BLaER1 treated with 17β-estradiol and CSF1 and Interleukin-3, amounts not matched to agents 10 nM and 100 nM (cell line): ENCODE measurements at regions not wholly inside any gene's neighbourhood (a gene's known extent, or its start where the extent isn't known, plus 50 kb on each side); places are given as distances from the start of the nearest gene placed in this dataset.

Experiments
- H3K27ac ChIP-seq, 11 experiments: shearing (Covaris generic); formaldehyde crosslinking; 2 replicates each; pipeline ENCODE4 v1.8.1; 2022
- H3K27me3 ChIP-seq, 11 experiments: shearing (Covaris generic); formaldehyde crosslinking; 2 replicates each; pipeline ENCODE4 v1.8.1; 2022
- H3K36me3 ChIP-seq, 11 experiments: shearing (Covaris generic); formaldehyde crosslinking; 2 replicates each; pipeline ENCODE4 v1.8.1; 2022
- H3K4me1 ChIP-seq, 10 experiments: shearing (Covaris generic); formaldehyde crosslinking; 2 replicates each; pipeline ENCODE4 v1.8.1; 2022
- H3K4me2 ChIP-seq, 11 experiments: shearing (Covaris generic); formaldehyde crosslinking; 2 replicates each; pipeline ENCODE4 v1.8.1; 2022
- H3K4me3 ChIP-seq, 10 experiments: shearing (Covaris generic); formaldehyde crosslinking; 2 replicates each; pipeline ENCODE4 v1.8.1; 2022
- H3K9ac ChIP-seq, 11 experiments: shearing (Covaris generic); formaldehyde crosslinking; 2 replicates each; pipeline ENCODE4 v1.8.1; 2022
- H3K9me3 ChIP-seq, 11 experiments: shearing (Covaris generic); formaldehyde crosslinking; replicated peaks in 1 of 11; 2 replicates each; pipeline ENCODE4 v1.8.1; 2022
- H4K20me1 ChIP-seq, 11 experiments: shearing (Covaris generic); formaldehyde crosslinking; 2 replicates each; pipeline ENCODE4 v1.8.1; 2022
- Cebpa-rat ChIP-seq, 11 experiments: shearing (Covaris generic); IDR thresholded peaks; 2 replicates each; pipeline ENCODE4 v1.8.1; 2022

DNA sequence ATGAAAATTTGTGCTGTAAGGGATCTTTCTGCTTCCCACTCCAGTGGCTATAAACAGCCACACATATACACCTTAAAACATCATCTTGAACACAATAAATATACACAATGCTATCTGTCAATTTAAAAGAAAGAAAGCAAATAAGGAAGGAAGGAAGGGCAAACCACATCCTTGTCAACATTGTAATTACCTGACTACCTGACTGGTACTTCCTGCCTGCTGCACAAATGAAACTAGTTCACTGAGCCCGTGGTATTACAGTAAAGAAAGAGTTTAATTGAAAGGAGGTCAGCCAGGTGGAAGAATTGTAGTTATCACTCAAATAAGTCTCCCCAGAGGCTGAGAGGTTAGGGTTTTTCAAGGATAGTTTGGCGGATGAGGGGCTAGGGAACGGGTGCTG is 344.4 kb upstream of the ASIC2 start:
- H3K4me1 ChIP-seq = peaks cover 0 to 26% (median 2%) of the 10 kb centered on the region in 10 experiments; a peak in 5 of 20 replicates
- TF ChIP-seq Cebpa-rat (IDR thresholded peaks at IDR 0.05) = no peak
- H3K27ac ChIP-seq = no peak overlapping the region
- no peaks in the 10 kb centered on the region for H3K36me3 ChIP-seq
- no peak overlapping the region for H3K9ac ChIP-seq
- no peak overlapping the region for H3K4me2 ChIP-seq
- no peaks in the 10 kb centered on the region for H4K20me1 ChIP-seq
- H3K4me3 ChIP-seq = no peak overlapping the region
- H3K27me3 ChIP-seq = no peaks in the 10 kb centered on the region
- peaks cover 0 to 25% (median 19%) of the 10 kb centered on the region in 11 experiments; a peak in 19 of 22 replicates for H3K9me3 ChIP-seq

DNA sequence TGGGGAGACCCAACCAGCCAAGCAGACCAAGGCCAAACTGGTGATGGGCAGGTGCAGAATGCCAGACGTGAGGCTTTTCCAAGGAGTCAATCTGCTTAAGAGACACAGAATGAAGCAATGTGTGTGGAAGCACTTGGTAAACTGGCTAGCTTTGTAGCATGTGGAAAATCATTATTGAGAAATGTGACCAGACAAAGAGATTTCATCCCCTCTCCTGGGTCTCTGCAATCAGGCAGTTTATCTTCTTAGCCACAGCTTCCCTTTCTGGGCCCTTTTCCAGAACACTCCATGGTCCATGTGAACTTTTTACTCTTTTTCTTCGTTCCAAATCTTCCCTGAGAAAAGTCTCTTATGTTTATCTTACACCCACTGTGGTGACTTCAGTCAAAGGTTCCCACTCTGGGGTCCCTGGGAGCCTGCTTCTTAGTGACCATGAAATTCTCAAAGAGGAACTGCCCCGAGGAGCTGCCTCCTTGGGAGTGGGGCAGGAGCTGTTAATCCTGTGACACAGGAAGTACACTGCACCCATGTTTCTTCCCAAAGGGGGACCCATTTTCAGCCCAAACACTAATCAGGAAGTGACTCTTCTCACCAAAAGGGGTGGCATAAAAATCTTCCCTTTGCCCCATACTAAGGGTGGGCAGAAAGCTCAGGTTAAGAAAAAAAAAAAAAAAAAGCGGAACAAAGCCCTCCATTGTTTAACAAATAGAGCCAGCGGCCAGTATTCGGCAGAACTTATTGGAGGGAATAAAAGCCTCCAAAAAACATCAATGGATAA is 346.2 kb upstream of the ASIC2 start:
- no peaks in the 10 kb centered on the region for H4K20me1 ChIP-seq
- H3K27me3 ChIP-seq = no peaks in the 10 kb centered on the region
- no peaks in the 10 kb centered on the region for H3K36me3 ChIP-seq
- H3K9me3 ChIP-seq = peaks cover 0 to 25% (median 19%) of the 10 kb centered on the region in 11 experiments; a peak in 19 of 22 replicates
- H3K4me2 ChIP-seq = peak overlapping the region in 2 of 11 experiments; percentile 41 to 56; a peak in 4 of 22 replicates
- H3K4me1 ChIP-seq = peaks cover 0 to 26% (median 2%) of the 10 kb centered on the region in 10 experiments; a peak in 5 of 20 replicates
- no peak overlapping the region for H3K9ac ChIP-seq
- no peak overlapping the region for H3K4me3 ChIP-seq
- H3K27ac ChIP-seq = no peak overlapping the region; a peak in 1 of 22 replicates
- no peak for TF ChIP-seq Cebpa-rat (IDR thresholded peaks at IDR 0.05)

DNA sequence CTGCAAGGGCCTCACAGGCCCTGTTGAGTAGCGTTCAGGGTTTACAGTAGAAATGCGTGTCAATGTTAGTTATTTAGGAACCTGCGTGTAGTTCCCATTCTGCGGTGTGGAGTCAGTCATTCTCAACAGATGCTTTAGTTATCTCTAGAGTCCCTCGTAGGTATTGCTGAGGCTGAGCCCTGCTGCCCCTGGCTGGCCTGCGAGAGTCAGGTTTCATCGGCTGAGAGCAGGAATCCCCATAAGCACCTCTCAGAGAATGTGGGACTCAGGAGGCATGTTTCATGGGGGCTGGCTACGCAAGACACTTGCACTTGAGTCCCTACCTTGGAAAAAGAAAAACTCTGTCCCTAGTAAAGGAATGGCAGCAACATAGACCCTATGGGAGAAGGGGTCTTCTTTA is 347.5 kb upstream of the ASIC2 start:
- Histone ChIP-seq H3K9ac (no peak overlapping the region), H3K27ac (no peak overlapping the region), H3K4me1 (peaks cover 0 to 26% (median 2%) of the 10 kb centered on the region in 10 experiments; a peak in 5 of 20 replicates), H3K27me3 (no peaks in the 10 kb centered on the region), H3K9me3 (peaks cover 0 to 25% (median 19%) of the 10 kb centered on the region in 11 experiments; a peak in 19 of 22 replicates), H3K36me3 (no peaks in the 10 kb centered on the region), H3K4me3 (no peak overlapping the region), H4K20me1 (no peaks in the 10 kb centered on the region), H3K4me2 (no peak overlapping the region)
- no peak for TF ChIP-seq Cebpa-rat (IDR thresholded peaks at IDR 0.05)

DNA sequence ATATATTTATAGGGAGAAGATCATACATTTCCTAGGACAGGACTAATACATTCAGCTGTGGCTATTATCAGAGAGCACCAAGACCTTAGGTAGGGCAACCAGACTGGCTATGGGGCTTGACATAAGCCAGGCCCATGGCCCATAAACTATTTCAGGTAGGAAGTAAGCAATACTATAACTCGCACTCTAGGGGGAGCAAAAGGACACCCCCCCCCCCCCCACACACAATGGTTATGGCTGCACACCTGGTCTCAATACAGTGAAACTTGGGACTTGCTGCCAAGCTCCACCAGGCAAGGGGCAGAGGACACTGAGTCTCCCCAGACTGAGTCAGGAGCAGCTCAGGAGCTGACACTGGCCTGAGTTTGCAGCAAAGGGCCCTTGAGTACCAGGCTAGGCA is 348.9 kb upstream of the ASIC2 start:
- Histone ChIP-seq H3K4me1 (peaks cover 0 to 23% (median 2%) of the 10 kb centered on the region in 10 experiments; a peak in 5 of 20 replicates), H3K27ac (no peak overlapping the region), H3K4me2 (no peak overlapping the region), H4K20me1 (no peaks in the 10 kb centered on the region), H3K4me3 (no peak overlapping the region), H3K9ac (no peak overlapping the region), H3K27me3 (no peaks in the 10 kb centered on the region), H3K36me3 (no peaks in the 10 kb centered on the region), H3K9me3 (peaks cover 0 to 24% (median 19%) of the 10 kb centered on the region in 11 experiments; a peak in 19 of 22 replicates)
- no peak for TF ChIP-seq Cebpa-rat (IDR thresholded peaks at IDR 0.05)

DNA sequence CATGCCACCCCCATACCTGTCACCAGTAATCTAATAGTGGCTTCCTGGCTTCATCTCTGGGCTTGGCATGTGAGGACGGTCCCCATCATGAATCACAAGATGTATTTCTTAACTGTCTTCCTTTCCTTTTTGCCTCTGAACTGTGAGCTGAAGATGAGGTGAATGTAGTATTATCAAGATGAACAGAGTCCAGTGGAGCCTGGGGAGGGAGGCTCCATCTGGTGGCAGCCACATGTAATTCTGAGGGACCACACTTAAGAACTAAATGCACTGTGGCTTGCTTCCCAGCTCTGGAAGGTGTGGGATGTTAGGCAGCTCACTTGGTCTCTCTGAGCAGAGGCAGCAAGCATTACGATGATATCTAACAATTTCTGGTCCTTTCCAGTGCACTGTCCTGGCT is 354.9 kb upstream of the ASIC2 start:
- H3K4me1 ChIP-seq = no peaks in the 10 kb centered on the region
- no peaks in the 10 kb centered on the region for H3K27me3 ChIP-seq
- no peaks in the 10 kb centered on the region for H4K20me1 ChIP-seq
- no peak overlapping the region for H3K27ac ChIP-seq
- no peak overlapping the region for H3K4me2 ChIP-seq
- no peaks in the 10 kb centered on the region for H3K36me3 ChIP-seq
- H3K9ac ChIP-seq = no peak overlapping the region
- no peak for TF ChIP-seq Cebpa-rat (IDR thresholded peaks at IDR 0.05)
- no peak overlapping the region for H3K4me3 ChIP-seq
- H3K9me3 ChIP-seq = no peaks in the 10 kb centered on the region

DNA sequence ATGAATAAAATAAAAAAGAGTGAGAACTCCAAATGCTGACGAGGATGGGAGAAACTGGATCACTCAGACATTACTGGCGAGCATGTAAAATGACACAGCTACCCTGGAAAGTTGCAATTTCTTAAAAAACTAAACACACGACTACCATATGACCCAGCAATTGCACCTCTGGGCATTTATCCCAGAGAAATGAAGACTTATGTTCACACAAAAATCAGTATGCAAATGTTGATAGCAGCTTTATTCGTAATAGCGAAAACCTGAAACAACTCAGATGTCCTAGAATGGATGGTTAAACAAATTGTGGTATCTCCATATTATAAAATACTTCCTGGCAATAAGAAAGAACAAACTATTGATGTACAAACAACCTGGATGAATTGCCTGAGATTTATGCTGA is 357.2 kb upstream of the ASIC2 start:
- no peak overlapping the region for H3K27ac ChIP-seq
- no peak overlapping the region for H3K9ac ChIP-seq
- H3K4me2 ChIP-seq = no peak overlapping the region
- no peak for TF ChIP-seq Cebpa-rat (IDR thresholded peaks at IDR 0.05)
- H4K20me1 ChIP-seq = no peaks in the 10 kb centered on the region
- peaks cover 0 to 10% (median 0%) of the 10 kb centered on the region in 10 experiments; a peak in 2 of 20 replicates for H3K4me1 ChIP-seq
- H3K9me3 ChIP-seq = no peaks in the 10 kb centered on the region
- H3K36me3 ChIP-seq = no peaks in the 10 kb centered on the region
- no peak overlapping the region for H3K4me3 ChIP-seq
- H3K27me3 ChIP-seq = no peaks in the 10 kb centered on the region

DNA sequence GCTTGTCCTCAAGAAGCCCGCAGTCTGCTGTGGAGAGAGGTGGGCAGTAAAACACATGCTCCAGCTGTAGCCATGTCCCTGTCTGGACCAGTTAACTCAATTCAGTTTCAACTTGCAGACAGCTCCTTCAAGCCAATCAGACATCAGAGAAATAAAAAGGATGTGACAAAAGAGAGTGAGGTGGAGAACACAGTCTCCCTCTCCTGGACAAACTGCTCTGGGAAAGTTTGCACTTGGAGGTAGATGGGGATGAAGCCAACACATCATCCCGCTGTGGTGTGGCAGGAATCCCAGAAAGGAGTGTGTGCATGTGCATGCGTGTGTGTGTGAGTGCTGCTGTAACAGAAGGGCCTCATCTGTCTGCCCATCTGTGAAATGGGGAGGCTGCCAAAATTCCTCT is 358.6 kb upstream of the ASIC2 start:
- no peak for TF ChIP-seq Cebpa-rat (IDR thresholded peaks at IDR 0.05)
- Histone ChIP-seq H3K4me1 (peaks cover 0 to 10% (median 0%) of the 10 kb centered on the region in 10 experiments; a peak in 2 of 20 replicates), H4K20me1 (no peaks in the 10 kb centered on the region), H3K27me3 (no peaks in the 10 kb centered on the region), H3K4me2 (no peak overlapping the region), H3K9me3 (no peaks in the 10 kb centered on the region), H3K4me3 (no peak overlapping the region), H3K9ac (no peak overlapping the region), H3K27ac (no peak overlapping the region), H3K36me3 (no peaks in the 10 kb centered on the region)

DNA sequence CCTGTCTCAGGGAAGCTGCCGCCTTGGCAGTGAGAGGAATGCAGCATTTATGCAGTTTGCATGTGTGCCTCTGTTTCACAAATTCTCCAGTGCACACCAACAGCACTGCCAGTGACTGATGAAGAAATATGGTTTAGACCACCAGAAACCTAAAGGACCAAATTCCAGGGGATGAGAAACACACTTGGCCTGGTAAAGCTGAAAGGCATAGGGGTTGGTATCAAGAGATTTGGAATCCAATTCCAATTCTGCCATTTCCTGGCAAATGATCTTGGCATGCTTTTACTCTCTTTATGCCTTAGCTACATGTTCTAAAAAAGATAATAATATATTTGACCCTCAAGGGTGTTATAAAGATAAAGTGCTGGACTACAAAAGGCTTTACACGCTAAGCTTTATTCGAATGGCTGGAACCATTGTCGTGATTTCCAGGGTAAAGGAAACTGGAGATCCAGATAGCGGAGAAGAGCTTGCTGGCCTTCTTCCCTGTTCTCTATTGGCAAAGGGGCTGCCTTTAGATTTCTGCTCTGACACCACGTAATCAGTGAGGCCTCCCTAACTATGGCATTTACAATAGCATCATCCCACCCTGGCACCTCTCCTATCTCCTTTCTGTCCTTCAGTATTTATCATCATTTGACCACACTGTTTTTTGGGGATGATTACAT is 359.8 kb upstream of the ASIC2 start:
- no peak overlapping the region for H3K9ac ChIP-seq
- no peaks in the 10 kb centered on the region for H4K20me1 ChIP-seq
- H3K4me3 ChIP-seq = no peak overlapping the region
- no peaks in the 10 kb centered on the region for H3K36me3 ChIP-seq
- no peaks in the 10 kb centered on the region for H3K27me3 ChIP-seq
- no peak for TF ChIP-seq Cebpa-rat (IDR thresholded peaks at IDR 0.05)
- H3K9me3 ChIP-seq = no peaks in the 10 kb centered on the region
- no peak overlapping the region for H3K4me2 ChIP-seq
- H3K27ac ChIP-seq = no peak overlapping the region
- H3K4me1 ChIP-seq = peaks cover 0 to 10% (median 0%) of the 10 kb centered on the region in 10 experiments; a peak in 2 of 20 replicates

DNA sequence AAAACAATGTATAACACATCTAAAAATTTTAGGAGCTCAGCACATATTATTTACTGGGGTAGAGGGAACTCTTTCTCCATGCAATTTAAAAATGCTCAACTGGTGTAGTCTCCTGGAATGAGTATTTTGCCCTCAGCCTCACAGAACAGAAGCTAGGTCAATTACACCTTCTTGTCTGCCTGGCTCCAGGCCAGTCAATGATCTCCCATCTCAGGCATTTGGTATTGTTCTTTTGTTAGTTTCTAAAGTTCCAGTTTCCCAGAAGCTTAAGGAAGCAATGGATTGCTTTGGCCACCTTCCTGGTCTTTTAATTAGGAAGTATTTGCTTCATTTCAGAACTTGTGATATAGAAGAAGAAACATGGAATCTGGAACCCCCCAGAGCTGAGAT is 360.3 kb upstream of the ASIC2 start:
- TF ChIP-seq Cebpa-rat (IDR thresholded peaks at IDR 0.05) = no peak
- Histone ChIP-seq H3K9me3 (no peaks in the 10 kb centered on the region), H3K4me3 (no peak overlapping the region), H3K4me1 (peaks cover 0 to 10% (median 0%) of the 10 kb centered on the region in 10 experiments; a peak in 2 of 20 replicates), H3K27me3 (no peaks in the 10 kb centered on the region), H3K36me3 (no peaks in the 10 kb centered on the region), H3K9ac (no peak overlapping the region), H3K4me2 (no peak overlapping the region), H4K20me1 (no peaks in the 10 kb centered on the region), H3K27ac (no peak overlapping the region)
